K562 (cell line): ENCODE measurements at regions not wholly inside any gene's neighbourhood (a gene's known extent, or its start where the extent isn't known, plus 50 kb on each side); places are given as distances from the start of the nearest gene placed in this dataset.

Experiments
- PTTG1 ChIP-seq: fragments of 450-650 bp; IDR thresholded peaks from 2 replicates; pipeline ENCODE4 v1.6.1; 2016; ENCODE audit warnings: low read depth, mild to moderate bottlenecking, missing genetic modification characterization, missing compliant biosample characterization
- SMAD1 ChIP-seq: fragments of 150-350 bp; IDR thresholded peaks from 2 replicates; pipeline ENCODE4 v1.6.1; 2014; ENCODE audit warnings: low read length, low read depth; ENCODE audit not compliant: partially characterized antibody
- SRSF1 ChIP-seq: fragments of 200-400 bp; formaldehyde crosslinking; IDR thresholded peaks from 2 replicates; pipeline ENCODE4 v1.6.1; 2017; ENCODE audit warnings: mild to moderate bottlenecking, low read depth, low read length, moderate library complexity
- TEAD2 ChIP-seq: fragments of 450-650 bp; IDR thresholded peaks from 2 replicates; pipeline ENCODE4 v1.6.1; 2016; ENCODE audit warnings: missing genetic modification characterization, control low read depth, missing compliant biosample characterization
- TF ChIP-seq, protein P1 (sequence below): fragments of 450-650 bp; formaldehyde crosslinking; IDR thresholded peaks from 2 replicates; pipeline ENCODE4 v1.4.0; 2020; ENCODE audit warnings: mild to moderate bottlenecking, moderate library complexity
- TF ChIP-seq, protein P2 (sequence below), 2 experiments: fragments of 450-650 bp in 1 of 2; IDR thresholded peaks; 2 replicates each; pipeline ENCODE4 v1.6.1; 2011 to 2017; ENCODE audit warnings: low read depth in 2 of 2, antibody characterized with exemption in 1 of 2, borderline replicate concordance in 1 of 2, low read length in 1 of 2, mild to moderate bottlenecking in 1 of 2, mixed read lengths in 1 of 2; ENCODE audit not compliant: control insufficient read depth in 1 of 2

DNA sequence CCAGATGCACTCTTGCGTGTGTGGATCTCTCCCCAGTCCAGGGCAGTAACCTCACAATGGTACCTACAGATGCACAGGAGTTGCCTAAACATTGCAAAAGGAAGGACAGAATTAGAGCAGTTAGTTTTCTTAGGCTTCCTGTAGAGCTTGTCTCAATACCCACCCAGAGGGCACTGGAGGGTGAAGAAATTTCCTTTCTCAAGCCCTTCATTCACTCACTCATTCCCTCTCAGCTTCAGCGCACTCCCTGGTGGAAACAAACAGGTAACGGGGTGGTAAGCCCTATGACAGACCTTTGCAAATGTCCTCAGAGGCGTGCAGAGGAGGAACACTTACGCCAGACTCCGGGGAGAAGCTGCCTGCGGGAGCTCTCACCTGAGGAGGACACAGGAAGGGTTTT, 267.4 kb upstream of the HES1 start (continued):
- TF ChIP-seq, protein P1, sequence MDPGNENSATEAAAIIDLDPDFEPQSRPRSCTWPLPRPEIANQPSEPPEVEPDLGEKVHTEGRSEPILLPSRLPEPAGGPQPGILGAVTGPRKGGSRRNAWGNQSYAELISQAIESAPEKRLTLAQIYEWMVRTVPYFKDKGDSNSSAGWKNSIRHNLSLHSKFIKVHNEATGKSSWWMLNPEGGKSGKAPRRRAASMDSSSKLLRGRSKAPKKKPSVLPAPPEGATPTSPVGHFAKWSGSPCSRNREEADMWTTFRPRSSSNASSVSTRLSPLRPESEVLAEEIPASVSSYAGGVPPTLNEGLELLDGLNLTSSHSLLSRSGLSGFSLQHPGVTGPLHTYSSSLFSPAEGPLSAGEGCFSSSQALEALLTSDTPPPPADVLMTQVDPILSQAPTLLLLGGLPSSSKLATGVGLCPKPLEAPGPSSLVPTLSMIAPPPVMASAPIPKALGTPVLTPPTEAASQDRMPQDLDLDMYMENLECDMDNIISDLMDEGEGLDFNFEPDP = no peak
- no peak for TF ChIP-seq SMAD1
- TF ChIP-seq TEAD2 = no peak
- TF ChIP-seq SRSF1 = no peak
- no peak for TF ChIP-seq PTTG1
- TF ChIP-seq, protein P2, sequence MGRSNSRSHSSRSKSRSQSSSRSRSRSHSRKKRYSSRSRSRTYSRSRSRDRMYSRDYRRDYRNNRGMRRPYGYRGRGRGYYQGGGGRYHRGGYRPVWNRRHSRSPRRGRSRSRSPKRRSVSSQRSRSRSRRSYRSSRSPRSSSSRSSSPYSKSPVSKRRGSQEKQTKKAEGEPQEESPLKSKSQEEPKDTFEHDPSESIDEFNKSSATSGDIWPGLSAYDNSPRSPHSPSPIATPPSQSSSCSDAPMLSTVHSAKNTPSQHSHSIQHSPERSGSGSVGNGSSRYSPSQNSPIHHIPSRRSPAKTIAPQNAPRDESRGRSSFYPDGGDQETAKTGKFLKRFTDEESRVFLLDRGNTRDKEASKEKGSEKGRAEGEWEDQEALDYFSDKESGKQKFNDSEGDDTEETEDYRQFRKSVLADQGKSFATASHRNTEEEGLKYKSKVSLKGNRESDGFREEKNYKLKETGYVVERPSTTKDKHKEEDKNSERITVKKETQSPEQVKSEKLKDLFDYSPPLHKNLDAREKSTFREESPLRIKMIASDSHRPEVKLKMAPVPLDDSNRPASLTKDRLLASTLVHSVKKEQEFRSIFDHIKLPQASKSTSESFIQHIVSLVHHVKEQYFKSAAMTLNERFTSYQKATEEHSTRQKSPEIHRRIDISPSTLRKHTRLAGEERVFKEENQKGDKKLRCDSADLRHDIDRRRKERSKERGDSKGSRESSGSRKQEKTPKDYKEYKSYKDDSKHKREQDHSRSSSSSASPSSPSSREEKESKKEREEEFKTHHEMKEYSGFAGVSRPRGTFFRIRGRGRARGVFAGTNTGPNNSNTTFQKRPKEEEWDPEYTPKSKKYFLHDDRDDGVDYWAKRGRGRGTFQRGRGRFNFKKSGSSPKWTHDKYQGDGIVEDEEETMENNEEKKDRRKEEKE (IDR thresholded peaks at IDR 0.05; ENCODE audit: borderline replicate concordance in 1 of 2, control insufficient read depth in 1 of 2, low read depth in 2 of 2, low read length in 1 of 2) = no peak
